GM23248 (cell line): ENCODE measurements at regions not wholly inside any gene's neighbourhood (a gene's known extent, or its start where the extent isn't known, plus 50 kb on each side); places are given as distances from the start of the nearest gene placed in this dataset.

Experiments
- EZH2 ChIP-seq: fragments of 200-600 bp; sonication (generic); IDR thresholded peaks from 2 replicates; pipeline ENCODE4 v1.6.1; 2018; ENCODE audit warnings: antibody characterized with exemption, mild to moderate bottlenecking; ENCODE audit not compliant: insufficient read depth, poor library complexity, severe bottlenecking
- EZH2phosphoT487 ChIP-seq: fragments of 200-600 bp; sonication (generic); IDR thresholded peaks from 2 replicates; pipeline ENCODE4 v1.6.1; 2018; ENCODE audit warnings: antibody characterized with exemption, moderate library complexity, mild to moderate bottlenecking, low read depth; ENCODE audit not compliant: insufficient read depth

- TF ChIP-seq EZH2phosphoT487 (no peak), EZH2 (no peak)
Measured at GRCh38 chr6:115740907-115741306, 319.8 kb downstream of the FRK start.
